ENCODE measurements at regions not wholly inside any gene's neighbourhood (a gene's known extent, or its start where the extent isn't known, plus 50 kb on each side); places are given as distances from the start of the nearest gene placed in this dataset.

GRCh38 chr9:30915451-30915850 is 1469.0 kb upstream of the ACO1 start:
- TF ChIP-seq POLR2A (IDR thresholded peaks at IDR 0.05; ENCODE audit: low read length) (no peak), GATA1 (IDR thresholded peaks at IDR 0.05; ENCODE audit: low read depth, low read length) (no peak)

All from erythroblast (primary cell).